22Rv1 (cell line): ENCODE measurements at regions not wholly inside any gene's neighbourhood (a gene's known extent, or its start where the extent isn't known, plus 50 kb on each side); places are given as distances from the start of the nearest gene placed in this dataset.

Experiments used
- H3K27ac ChIP-seq: fragments of 450-650 bp; 2 replicates; pipeline ENCODE4 v1.5.1; 2017
- CTCF ChIP-seq: fragments of 450-650 bp; IDR thresholded peaks from 2 replicates; pipeline ENCODE4 v1.5.1; 2017; ENCODE audit warnings: mild to moderate bottlenecking
- ZFX ChIP-seq: fragments of 450-650 bp; IDR thresholded peaks from 2 replicates; pipeline ENCODE4 v1.6.1; 2017; ENCODE audit warnings: antibody characterized with exemption, borderline replicate concordance

- no peak for TF ChIP-seq ZFX
- 0 out of 2 replicates have a peak, but pooled peaks have one; percentile 5 for TF ChIP-seq CTCF
- no peak overlapping the region for H3K27ac ChIP-seq
Observed at GRCh38 chr6:40774932-40775331, 187.8 kb upstream of the LRFN2 start.

- TF ChIP-seq CTCF = no peak
- TF ChIP-seq ZFX = no peak
- no peak overlapping the region for H3K27ac ChIP-seq
Observed at GRCh38 chr6:40770794-40771193, 183.6 kb upstream of the LRFN2 start.

- TF ChIP-seq ZFX = no peak
- no peak for TF ChIP-seq CTCF
- no peak overlapping the region for H3K27ac ChIP-seq
Observed at GRCh38 chr6:40764726-40765125, 177.6 kb upstream of the LRFN2 start.

- no peak for TF ChIP-seq ZFX
- no peak for TF ChIP-seq CTCF
- H3K27ac ChIP-seq = no peak overlapping the region
Observed at GRCh38 chr6:40762981-40763380, 175.8 kb upstream of the LRFN2 start.

- H3K27ac ChIP-seq = no peak overlapping the region
- TF ChIP-seq CTCF (no peak), ZFX (no peak)
Observed at GRCh38 chr6:40760887-40761286, 173.7 kb upstream of the LRFN2 start.

- TF ChIP-seq ZFX (no peak), CTCF (no peak)
- no peak overlapping the region for H3K27ac ChIP-seq
Observed at GRCh38 chr6:40759838-40760237, 172.7 kb upstream of the LRFN2 start.

- no peak overlapping the region for H3K27ac ChIP-seq
- no peak for TF ChIP-seq CTCF
- TF ChIP-seq ZFX = no peak
Observed at GRCh38 chr6:40759264-40759663, 172.1 kb upstream of the LRFN2 start.
